HepG2 (cell line): ENCODE measurements at regions not wholly inside any gene's neighbourhood (a gene's known extent, or its start where the extent isn't known, plus 50 kb on each side); places are given as distances from the start of the nearest gene placed in this dataset.

ENCODE experiments used
- EEA1 ChIP-seq: sonication (generic); formaldehyde crosslinking; IDR thresholded peaks from 2 replicates; pipeline ENCODE4 v1.5.1; 2020; ENCODE audit warnings: mild to moderate bottlenecking, missing genetic modification reagents, borderline replicate concordance
- EZH2 ChIP-seq: conservative IDR thresholded peaks from 2 replicates; pipeline ENCODE4 v1.6.1; 2012; ENCODE audit warnings: mild to moderate bottlenecking, low read depth, low read length, moderate library complexity
- GZF1 ChIP-seq: sonication (generic); formaldehyde crosslinking; IDR thresholded peaks from 2 replicates; pipeline ENCODE4 v1.5.1; 2020; ENCODE audit warnings: mild to moderate bottlenecking, missing genetic modification reagents
- PITX1 ChIP-seq: sonication (generic); formaldehyde crosslinking; IDR thresholded peaks from 2 replicates; pipeline ENCODE4 v1.5.1; 2020; ENCODE audit warnings: mild to moderate bottlenecking, missing genetic modification reagents
- SIX1 ChIP-seq: sonication (generic); formaldehyde crosslinking; IDR thresholded peaks from 2 replicates; pipeline ENCODE4 v1.4.0; 2020; ENCODE audit warnings: missing genetic modification reagents, borderline replicate concordance
- ZNF205 ChIP-seq: IDR thresholded peaks from 2 replicates; pipeline ENCODE4 v1.6.1; 2018; ENCODE audit warnings: missing biosample characterization, missing genetic modification reagents
- ZNF235 ChIP-seq: sonication (generic); formaldehyde crosslinking; IDR thresholded peaks from 2 replicates; pipeline ENCODE4 v1.8.1; 2023; ENCODE audit warnings: mild to moderate bottlenecking, missing genetic modification reagents, borderline replicate concordance
- ZNF501 ChIP-seq: sonication (generic); formaldehyde crosslinking; IDR thresholded peaks from 2 replicates; pipeline ENCODE4 v1.5.1; 2020; ENCODE audit warnings: mild to moderate bottlenecking, moderate library complexity, missing genetic modification reagents
- TF ChIP-seq, protein P1 (sequence below): sonication (generic); formaldehyde crosslinking; IDR thresholded peaks from 2 replicates; pipeline ENCODE4 v1.4.0; 2020; ENCODE audit warnings: missing genetic modification reagents, borderline replicate concordance
- TF ChIP-seq, protein P2 (sequence below): sonication (generic); formaldehyde crosslinking; IDR thresholded peaks from 2 replicates; pipeline ENCODE4 v1.4.0; 2020; ENCODE audit warnings: mild to moderate bottlenecking, missing genetic modification reagents
- TF ChIP-seq, protein P3 (sequence below): sonication (generic); formaldehyde crosslinking; IDR thresholded peaks from 2 replicates; pipeline ENCODE4 v1.4.0; 2020; ENCODE audit warnings: low read depth, mild to moderate bottlenecking, missing genetic modification reagents

GRCh38 chr7:25857376-25858067 lies 294.5 kb upstream of the NFE2L3 start (continued):
- TF ChIP-seq, protein P1, sequence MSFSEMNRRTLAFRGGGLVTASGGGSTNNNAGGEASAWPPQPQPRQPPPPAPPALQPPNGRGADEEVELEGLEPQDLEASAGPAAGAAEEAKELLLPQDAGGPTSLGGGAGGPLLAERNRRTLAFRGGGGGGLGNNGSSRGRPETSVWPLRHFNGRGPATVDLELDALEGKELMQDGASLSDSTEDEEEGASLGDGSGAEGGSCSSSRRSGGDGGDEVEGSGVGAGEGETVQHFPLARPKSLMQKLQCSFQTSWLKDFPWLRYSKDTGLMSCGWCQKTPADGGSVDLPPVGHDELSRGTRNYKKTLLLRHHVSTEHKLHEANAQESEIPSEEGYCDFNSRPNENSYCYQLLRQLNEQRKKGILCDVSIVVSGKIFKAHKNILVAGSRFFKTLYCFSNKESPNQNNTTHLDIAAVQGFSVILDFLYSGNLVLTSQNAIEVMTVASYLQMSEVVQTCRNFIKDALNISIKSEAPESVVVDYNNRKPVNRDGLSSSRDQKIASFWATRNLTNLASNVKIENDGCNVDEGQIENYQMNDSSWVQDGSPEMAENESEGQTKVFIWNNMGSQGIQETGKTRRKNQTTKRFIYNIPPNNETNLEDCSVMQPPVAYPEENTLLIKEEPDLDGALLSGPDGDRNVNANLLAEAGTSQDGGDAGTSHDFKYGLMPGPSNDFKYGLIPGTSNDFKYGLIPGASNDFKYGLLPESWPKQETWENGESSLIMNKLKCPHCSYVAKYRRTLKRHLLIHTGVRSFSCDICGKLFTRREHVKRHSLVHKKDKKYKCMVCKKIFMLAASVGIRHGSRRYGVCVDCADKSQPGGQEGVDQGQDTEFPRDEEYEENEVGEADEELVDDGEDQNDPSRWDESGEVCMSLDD (CRISPR knock-in tag), result no peak
- TF ChIP-seq SIX1 (CRISPR knock-in tag), result no peak
- no peak for TF ChIP-seq ZNF235 (CRISPR knock-in tag)
- no peak for TF ChIP-seq EEA1
- TF ChIP-seq GZF1 (CRISPR knock-in tag), result no peak
- TF ChIP-seq ZNF501 (CRISPR knock-in tag), result no peak
- TF ChIP-seq, protein P2, sequence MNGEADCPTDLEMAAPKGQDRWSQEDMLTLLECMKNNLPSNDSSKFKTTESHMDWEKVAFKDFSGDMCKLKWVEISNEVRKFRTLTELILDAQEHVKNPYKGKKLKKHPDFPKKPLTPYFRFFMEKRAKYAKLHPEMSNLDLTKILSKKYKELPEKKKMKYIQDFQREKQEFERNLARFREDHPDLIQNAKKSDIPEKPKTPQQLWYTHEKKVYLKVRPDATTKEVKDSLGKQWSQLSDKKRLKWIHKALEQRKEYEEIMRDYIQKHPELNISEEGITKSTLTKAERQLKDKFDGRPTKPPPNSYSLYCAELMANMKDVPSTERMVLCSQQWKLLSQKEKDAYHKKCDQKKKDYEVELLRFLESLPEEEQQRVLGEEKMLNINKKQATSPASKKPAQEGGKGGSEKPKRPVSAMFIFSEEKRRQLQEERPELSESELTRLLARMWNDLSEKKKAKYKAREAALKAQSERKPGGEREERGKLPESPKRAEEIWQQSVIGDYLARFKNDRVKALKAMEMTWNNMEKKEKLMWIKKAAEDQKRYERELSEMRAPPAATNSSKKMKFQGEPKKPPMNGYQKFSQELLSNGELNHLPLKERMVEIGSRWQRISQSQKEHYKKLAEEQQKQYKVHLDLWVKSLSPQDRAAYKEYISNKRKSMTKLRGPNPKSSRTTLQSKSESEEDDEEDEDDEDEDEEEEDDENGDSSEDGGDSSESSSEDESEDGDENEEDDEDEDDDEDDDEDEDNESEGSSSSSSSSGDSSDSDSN (CRISPR knock-in tag), result no peak
- no peak for TF ChIP-seq ZNF205 (CRISPR knock-in tag)
- TF ChIP-seq PITX1 (CRISPR knock-in tag), result no peak
- no peak for TF ChIP-seq EZH2
- TF ChIP-seq, protein P3, sequence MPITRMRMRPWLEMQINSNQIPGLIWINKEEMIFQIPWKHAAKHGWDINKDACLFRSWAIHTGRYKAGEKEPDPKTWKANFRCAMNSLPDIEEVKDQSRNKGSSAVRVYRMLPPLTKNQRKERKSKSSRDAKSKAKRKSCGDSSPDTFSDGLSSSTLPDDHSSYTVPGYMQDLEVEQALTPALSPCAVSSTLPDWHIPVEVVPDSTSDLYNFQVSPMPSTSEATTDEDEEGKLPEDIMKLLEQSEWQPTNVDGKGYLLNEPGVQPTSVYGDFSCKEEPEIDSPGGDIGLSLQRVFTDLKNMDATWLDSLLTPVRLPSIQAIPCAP (CRISPR knock-in tag), result no peak
